H1 (cell line): ENCODE measurements at regions not wholly inside any gene's neighbourhood (a gene's known extent, or its start where the extent isn't known, plus 50 kb on each side); places are given as distances from the start of the nearest gene placed in this dataset.

ENCODE experiments used
- CTCF ChIA-PET: fragments of 300-600 bp; sonication (Branson Sonifier 250); formaldehyde crosslinking; loops from one replicate; lab custom pipeline; 2021; ENCODE audit not compliant: partially characterized antibody; lab: Charles Lee
- POLR2A ChIA-PET: fragments of 300-600 bp; sonication (Branson Sonifier 250); formaldehyde crosslinking; loops from one replicate; lab custom pipeline; 2021; ENCODE audit warnings: inconsistent platforms; ENCODE audit not compliant: partially characterized antibody; lab: Charles Lee
- DNase-seq, 2 experiments: peaks; one replicate each; pipeline versions ENCODE4 v3.0.0 to v3.0.0-alpha.2; 2010 to 2022; ENCODE audit warnings: low spot score in 2 of 2, low read depth in 1 of 2, mixed read lengths in 1 of 2
- FAIRE-seq: peaks from 2 replicates; lab custom pipeline; 2011; peaks lifted over from hg19 to GRCh38; lab: Jason Lieb, UNC
- H2AFZ ChIP-seq: 2 replicates; pipeline ENCODE4 v1.8.1; 2012; ENCODE audit warnings: low read length, inconsistent platforms
- H2AK5ac ChIP-seq: 2 replicates; pipeline ENCODE4 v1.6.1; 2013; ENCODE audit warnings: low read depth, low read length
- H2BK120ac ChIP-seq: replicated peaks from 2 replicates; pipeline ENCODE3; 2013; ENCODE audit warnings: low read depth, low read length, inconsistent platforms
- H2BK12ac ChIP-seq: 2 replicates; pipeline ENCODE4 v1.6.1; 2013; ENCODE audit warnings: low read depth, low read length
- H2BK15ac ChIP-seq: 2 replicates; pipeline ENCODE4 v1.6.1; 2013; ENCODE audit warnings: low read length
- H2BK20ac ChIP-seq: 2 replicates; pipeline ENCODE4 v1.6.1; 2013; ENCODE audit warnings: low read length
- H2BK5ac ChIP-seq: 2 replicates; pipeline ENCODE4 v1.6.1; 2013; ENCODE audit warnings: low read depth, low read length
- H3K14ac ChIP-seq: 2 replicates; pipeline ENCODE4 v1.6.1; 2013; ENCODE audit warnings: inconsistent platforms; ENCODE audit not compliant: insufficient read length
- H3K18ac ChIP-seq: 2 replicates; pipeline ENCODE4 v1.6.1; 2013; ENCODE audit warnings: low read length; ENCODE audit errors: extremely low read depth
- H3K23ac ChIP-seq: 2 replicates; pipeline ENCODE4 v1.6.1; 2013; ENCODE audit warnings: inconsistent platforms; ENCODE audit not compliant: insufficient read length
- H3K23me2 ChIP-seq: 2 replicates; pipeline ENCODE4 v1.6.1; 2013; ENCODE audit warnings: low read depth, low read length
- H3K27ac ChIP-seq: 2 replicates; pipeline ENCODE4 v1.6.1; 2011; ENCODE audit warnings: low read depth, low read length, inconsistent platforms
- H3K27me3 ChIP-seq, 4 experiments: replicated peaks in 1 of 4; 1 replicate in 1 of 4; 2 replicates in 3 of 4; pipeline versions ENCODE4 v1.6.1 to v1.8.1; 2011 to 2013; ENCODE audit warnings: low read length in 3 of 4, mild to moderate bottlenecking in 3 of 4, inconsistent platforms in 2 of 4, mixed read lengths in 2 of 4, moderate library complexity in 1 of 4; ENCODE audit not compliant: control insufficient read depth in 3 of 4, insufficient read depth in 3 of 4; ENCODE audit errors: extremely low read depth in 1 of 4
- H3K36me3 ChIP-seq, 4 experiments: 2 replicates each; pipeline versions ENCODE4 v1.6.1 to v1.8.1; 2011 to 2013; ENCODE audit warnings: mild to moderate bottlenecking in 4 of 4, low read length in 3 of 4, moderate library complexity in 2 of 4, control low read depth in 1 of 4, inconsistent platforms in 1 of 4; ENCODE audit not compliant: insufficient read depth in 4 of 4, control insufficient read depth in 2 of 4
- H3K4ac ChIP-seq: replicated peaks from 2 replicates; pipeline ENCODE3; 2013; ENCODE audit warnings: low read length, low read depth, mixed read lengths, inconsistent platforms; ENCODE audit not compliant: insufficient read length
- H3K4me1 ChIP-seq, 4 experiments: replicated peaks in 1 of 4; 1 replicate in 1 of 4; 2 replicates in 3 of 4; pipeline versions ENCODE4 v1.6.1 to v1.8.1; 2011 to 2013; ENCODE audit warnings: low read length in 3 of 4, inconsistent platforms in 2 of 4, mixed read lengths in 1 of 4; ENCODE audit not compliant: insufficient read depth in 4 of 4, control insufficient read depth in 3 of 4
- H3K4me2 ChIP-seq, 2 experiments: 2 replicates each; pipeline versions ENCODE4 v1.6.1 to v1.8.1; 2011 to 2013; ENCODE audit warnings: low read depth in 2 of 2, low read length in 2 of 2, control low read depth in 1 of 2, inconsistent platforms in 1 of 2, mild to moderate bottlenecking in 1 of 2; ENCODE audit not compliant: insufficient read depth in 1 of 2
- H3K4me3 ChIP-seq, 4 experiments: fragments of 200-600, 300-600 bp in 1 of 4; sonication (generic), shearing (Covaris generic), sonication (Bioruptor Twin) in 1 of 4; 2 replicates each; pipeline versions ENCODE4 v1.5.1 to v1.8.1; 2011 to 2016; ENCODE audit warnings: low read length in 4 of 4, low read depth in 3 of 4, control low read depth in 2 of 4, inconsistent platforms in 2 of 4, mild to moderate bottlenecking in 2 of 4, mixed read lengths in 1 of 4, moderate library complexity in 1 of 4; ENCODE audit not compliant: insufficient read depth in 2 of 4; ENCODE audit errors: extremely low read depth in 1 of 4
- H3K56ac ChIP-seq: replicated peaks from 2 replicates; pipeline ENCODE3; 2013; ENCODE audit warnings: low read depth, mild to moderate bottlenecking, mixed read lengths, low read length, inconsistent platforms; ENCODE audit not compliant: insufficient read length
- H3K79me1 ChIP-seq: 2 replicates; pipeline ENCODE4 v1.6.1; 2013; ENCODE audit warnings: low read depth, low read length, control low read depth
- H3K79me2 ChIP-seq, 2 experiments: 2 replicates each; pipeline versions ENCODE4 v1.6.1 to v1.8.1; 2012 to 2013; ENCODE audit warnings: low read length in 2 of 2, mild to moderate bottlenecking in 2 of 2, inconsistent platforms in 1 of 2; ENCODE audit not compliant: insufficient read depth in 2 of 2, control insufficient read depth in 1 of 2
- H3K9ac ChIP-seq, 4 experiments: replicated peaks in 1 of 4; 1 replicate in 1 of 4; 2 replicates in 3 of 4; pipeline versions ENCODE4 v1.6.1 to v1.8.1; 2011 to 2013; ENCODE audit warnings: low read depth in 3 of 4, low read length in 3 of 4, control low read depth in 2 of 4, mild to moderate bottlenecking in 2 of 4, moderate library complexity in 2 of 4, inconsistent platforms in 1 of 4; ENCODE audit errors: extremely low read depth in 1 of 4
- H3K9me3 ChIP-seq, 2 experiments: 2 replicates each; pipeline versions ENCODE4 v1.6.1 to v1.8.1; 2012 to 2013; ENCODE audit warnings: mild to moderate bottlenecking in 2 of 2, moderate library complexity in 2 of 2, control low read depth in 1 of 2, inconsistent platforms in 1 of 2, low read depth in 1 of 2, low read length in 1 of 2, mixed read lengths in 1 of 2; ENCODE audit not compliant: insufficient read depth in 2 of 2
- H4K20me1 ChIP-seq, 2 experiments: replicated peaks in 1 of 2; 2 replicates each; pipeline versions ENCODE3 to v1.8.1; 2011 to 2013; ENCODE audit warnings: inconsistent platforms in 2 of 2, low read length in 2 of 2, mild to moderate bottlenecking in 1 of 2; ENCODE audit not compliant: insufficient read depth in 2 of 2, control insufficient read depth in 1 of 2
- H4K5ac ChIP-seq: 2 replicates; pipeline ENCODE4 v1.6.1; 2013; ENCODE audit warnings: low read length, low read depth, mixed read lengths, inconsistent platforms; ENCODE audit not compliant: insufficient read length
- H4K8ac ChIP-seq: 2 replicates; pipeline ENCODE4 v1.8.0; 2013; ENCODE audit warnings: mild to moderate bottlenecking, moderate library complexity, low read length, inconsistent platforms; ENCODE audit not compliant: insufficient read depth; ENCODE audit errors: extremely low read depth
- H4K91ac ChIP-seq: replicated peaks from 2 replicates; pipeline ENCODE3; 2013; ENCODE audit warnings: low read length, mixed read lengths, inconsistent platforms; ENCODE audit not compliant: insufficient read length
- CBX5 ChIP-seq: fragments of 300-800, 300-1000 bp; sonication (generic); IDR thresholded peaks from 2 replicates; pipeline ENCODE4 v1.7.1; 2016; ENCODE audit warnings: antibody characterized with exemption, low read length, low read depth
- CREB1 ChIP-seq: IDR thresholded peaks from 2 replicates; pipeline ENCODE4 v1.6.1; 2012; ENCODE audit warnings: inconsistent platforms
- CTBP2 ChIP-seq: IDR thresholded peaks from 2 replicates; pipeline ENCODE4 v1.7.0; 2011; ENCODE audit warnings: borderline replicate concordance, mild to moderate bottlenecking, moderate library complexity, mixed read lengths, low read length; ENCODE audit not compliant: insufficient read depth, insufficient read length
- HDAC6 ChIP-seq: IDR thresholded peaks from one replicate; pipeline ENCODE4 v1.7.1; 2012; ENCODE audit warnings: low read depth, mild to moderate bottlenecking, inconsistent platforms, low read length, moderate library complexity
- RNF2 ChIP-seq: fragments of 200-900, 300-1000 bp; sonication (generic); IDR thresholded peaks from 2 replicates; pipeline ENCODE4 v1.7.1; 2016; ENCODE audit warnings: borderline replicate concordance, low read depth, mild to moderate bottlenecking, antibody characterized with exemption, low read length; ENCODE audit not compliant: poor library complexity, severe bottlenecking; ENCODE audit errors: missing control alignments
- SP2 ChIP-seq: IDR thresholded peaks from 2 replicates; pipeline ENCODE4 v1.6.1; 2012; ENCODE audit warnings: mild to moderate bottlenecking, low read length, inconsistent platforms
- TAF7 ChIP-seq: optimal IDR thresholded peaks from 2 replicates; pipeline ENCODE3; 2011; ENCODE audit warnings: low read depth, mild to moderate bottlenecking, inconsistent platforms, low read length, moderate library complexity, borderline replicate concordance
- TCF12 ChIP-seq: IDR thresholded peaks from 2 replicates; pipeline ENCODE4 v1.6.1; 2011; ENCODE audit warnings: low read depth, mild to moderate bottlenecking, low read length
- WGBS, 2 experiments: shearing (Covaris generic) in 1 of 2; methylation state at CpG; one replicate each; pipeline versions ENCODE4 v1.1.6 to v1.1.7; 2013 to 2015; ENCODE audit warnings: low lambda C conversion rate in 2 of 2, mixed read lengths in 2 of 2, inconsistent platforms in 1 of 2, low coverage in 1 of 2, missing lambda C conversion rate in 1 of 2; ENCODE audit not compliant: insufficient replicate concordance in 2 of 2, insufficient coverage in 1 of 2, insufficient read length in 1 of 2; ENCODE audit errors: extremely low coverage in 1 of 2, missing lambda C conversion rate in 1 of 2; 5-methylcytosine and 5-hydroxymethylcytosine counted together

DNA sequence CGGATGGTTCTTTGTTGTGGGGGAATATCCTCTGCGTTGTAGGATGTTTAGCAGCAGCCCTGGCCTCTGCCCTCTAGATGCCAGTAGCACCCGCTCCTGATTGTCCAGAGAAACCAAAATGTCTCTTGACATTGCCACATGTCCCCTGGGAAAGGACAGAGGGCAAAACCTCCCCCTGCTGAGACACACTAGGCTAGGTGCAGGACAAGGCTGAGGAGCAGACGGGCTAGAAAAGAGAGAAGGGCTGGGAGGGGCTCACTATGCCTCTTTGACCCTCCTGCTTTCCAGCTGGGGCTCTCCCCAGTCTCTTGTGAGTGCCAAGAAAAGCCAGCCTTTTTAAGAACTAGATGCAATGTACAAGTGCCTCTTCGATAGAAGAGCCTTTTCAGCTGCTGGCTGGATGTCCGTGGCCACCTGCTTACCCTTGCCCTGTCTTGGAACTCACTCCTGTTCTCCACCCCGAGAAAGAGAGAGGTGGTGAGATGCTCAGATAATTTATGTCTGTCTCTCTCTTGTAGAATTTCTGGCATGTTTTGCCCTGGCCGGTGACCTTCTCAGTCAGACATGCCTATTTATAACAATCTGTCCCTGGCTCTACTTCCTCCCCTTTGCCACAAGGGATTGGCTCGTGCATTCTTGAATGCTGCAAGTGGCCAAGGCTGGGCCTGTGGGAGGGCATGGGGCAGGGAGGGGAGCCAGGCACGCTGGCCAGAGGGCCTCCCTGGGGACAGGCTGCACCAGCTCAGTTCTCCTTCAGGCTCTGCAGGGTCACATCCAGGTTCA, 142.6 kb downstream of the RPLP1 start:
- Histone ChIP-seq H3K36me3 (no peaks in the 10 kb centered on the region), H4K91ac (no peak overlapping the region), H2BK15ac (no peak overlapping the region), H3K23me2 (peaks cover 2% of the 10 kb centered on the region; the same call in 1 of the 2 replicates), H3K4ac (no peak overlapping the region), H3K27me3 (no peaks in the 10 kb centered on the region; a peak in 2 of 7 replicates), H2BK12ac (no peak overlapping the region), H2BK20ac (no peak overlapping the region), H3K9ac (no peak overlapping the region), H2AFZ (0 out of 2 replicates have a peak overlapping the region, but pooled peaks have one; percentile 51), H3K79me2 (no peaks in the 10 kb centered on the region), H4K20me1 (no peaks in the 10 kb centered on the region), H3K4me2 (no peak overlapping the region), H4K8ac (0 out of 2 replicates have a peak overlapping the region, but pooled peaks have one; percentile 18), H3K23ac (no peak overlapping the region), H3K27ac (no peak overlapping the region), H2BK120ac (no peak overlapping the region), H3K18ac (no peak overlapping the region), H2BK5ac (no peak overlapping the region), H2AK5ac (no peak overlapping the region), H3K79me1 (no peaks in the 10 kb centered on the region), H4K5ac (no peak overlapping the region), H3K4me3 (no peak overlapping the region), H3K9me3 (no peaks in the 10 kb centered on the region), H3K4me1 (no peaks in the 10 kb centered on the region), H3K14ac (no peak overlapping the region), H3K56ac (no peak overlapping the region)
- WGBS, 2 experiments: 85% methylated on average over 10 of the region's 10 CpGs; no CpG with 5 or more reads in 1 of the 2 experiments
- TF ChIP-seq RNF2: no peak
- TF ChIP-seq CTBP2: no peak
- TF ChIP-seq TCF12: no peak
- no peak for TF ChIP-seq HDAC6
- TF ChIP-seq SP2: no peak
- TF ChIP-seq CREB1: no peak
- no peak for TF ChIP-seq TAF7
- no peak for TF ChIP-seq CBX5
- CTCF ChIA-PET: interaction anchor here (1.0 to 2.0 kb wide), 3 partner anchors 8 to 117 kb away, joined by 3 to 11 read pairs (median 3); no protein-coding TSS in a partner anchor
- POLR2A ChIA-PET: no interaction called here
- FAIRE-seq (no peak), DNase-seq (no peak)
